Activated T-helper 2 cell treated with anti-CD3 and anti-CD28 coated beads, Interferon-gamma antibody, Interleukin-2, Interleukin-4, amounts not matched to agents 10 μg/mL and 5 μg/mL and 100 μg/mL, durations not matched to agents 14 hours and 24 hours and 36 hours (primary cell): ENCODE measurements at regions not wholly inside any gene's neighbourhood (a gene's known extent, or its start where the extent isn't known, plus 50 kb on each side); places are given as distances from the start of the nearest gene placed in this dataset.

Experiments used
- DNase-seq: peaks from one replicate; pipeline ENCODE4 v3.0.0; 2021; ENCODE audit warnings: low spot score
- H3K27ac Mint-ChIP-seq: one replicate; pipeline ENCODE4 v1.8.0; 2021; ENCODE audit warnings: mixed read lengths
- H3K27me3 Mint-ChIP-seq: one replicate; pipeline ENCODE4 v1.8.0; 2021; ENCODE audit warnings: low read depth, mixed read lengths
- H3K36me3 Mint-ChIP-seq: one replicate; pipeline ENCODE4 v1.8.0; 2021; ENCODE audit warnings: low read depth, mixed read lengths
- H3K4me1 Mint-ChIP-seq: one replicate; pipeline ENCODE4 v1.8.0; 2021; ENCODE audit warnings: low read depth, mixed read lengths
- H3K4me3 Mint-ChIP-seq: one replicate; pipeline ENCODE4 v1.8.0; 2021; ENCODE audit warnings: low read depth, mild to moderate bottlenecking, moderate library complexity, mixed read lengths
- H3K9me3 Mint-ChIP-seq: one replicate; pipeline ENCODE4 v1.8.0; 2021; ENCODE audit warnings: mixed read lengths
- intact Hi-C: fragments of 100-400 bp; cut with micrococcal nuclease; formaldehyde crosslinking; loops from one replicate; pipeline ENCODE4 v1.15.1; 2023

DNA sequence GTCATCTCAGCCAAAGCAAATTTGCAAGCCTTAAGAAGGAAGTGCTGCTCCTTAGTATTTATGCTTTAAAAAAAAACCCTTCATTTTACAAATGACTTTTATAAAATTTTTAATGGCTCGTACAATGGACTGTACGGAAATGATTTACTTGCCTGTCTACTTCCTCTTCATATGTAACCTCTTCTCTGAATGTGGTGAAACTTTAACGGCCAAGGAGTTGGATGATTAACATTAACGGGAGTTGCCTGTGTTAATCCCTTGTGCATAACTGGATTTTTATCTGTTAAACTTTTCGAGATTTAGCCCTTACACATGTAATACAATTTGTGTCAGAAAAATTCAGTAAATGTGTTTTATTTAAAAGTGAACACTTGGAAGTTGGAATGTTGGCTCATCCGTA, 429.4 kb downstream of the TBC1D4 start:
- H3K27me3 Mint-ChIP-seq = no peaks in the 10 kb centered on the region
- no peak overlapping the region for H3K27ac Mint-ChIP-seq
- H3K4me3 Mint-ChIP-seq = no peak overlapping the region
- intact Hi-C loops = no loop called here
- H3K9me3 Mint-ChIP-seq = no peaks in the 10 kb centered on the region
- no peaks in the 10 kb centered on the region for H3K36me3 Mint-ChIP-seq
- DNase-seq = no peak
- no peaks in the 10 kb centered on the region for H3K4me1 Mint-ChIP-seq

DNA sequence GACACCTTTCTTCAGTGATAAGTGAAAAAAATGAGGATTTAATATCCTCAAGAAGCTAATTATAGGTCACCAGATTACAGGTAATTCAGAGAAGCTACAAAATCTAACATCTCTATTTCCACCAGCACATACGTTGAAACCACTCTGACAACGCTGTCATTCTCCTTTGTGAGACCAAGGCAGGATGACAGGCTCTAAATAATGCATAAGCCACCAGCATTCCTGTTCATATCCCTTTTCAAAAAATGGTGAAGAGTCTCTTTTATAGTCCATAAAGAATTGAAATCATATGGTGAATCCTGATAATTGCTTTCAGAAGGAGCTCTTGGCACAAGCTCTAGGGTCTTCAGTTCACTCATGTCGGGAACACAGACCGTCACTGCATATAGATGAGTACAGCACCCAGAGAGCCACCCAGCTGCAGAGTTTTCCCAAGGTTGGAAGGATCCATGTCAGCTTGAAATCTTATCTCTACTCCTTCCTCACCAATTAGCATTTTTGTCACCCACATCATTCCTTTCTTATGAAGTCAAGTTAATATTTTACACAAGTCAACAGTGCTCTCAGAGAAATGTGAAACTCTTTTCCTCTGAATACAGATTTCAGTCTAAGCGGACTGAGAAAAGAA, 431.4 kb downstream of the TBC1D4 start:
- Mint-ChIP-seq H3K9me3 (no peaks in the 10 kb centered on the region), H3K27ac (no peak overlapping the region), H3K36me3 (no peaks in the 10 kb centered on the region), H3K27me3 (no peaks in the 10 kb centered on the region), H3K4me3 (no peak overlapping the region), H3K4me1 (no peaks in the 10 kb centered on the region)
- DNase-seq = no peak
- intact Hi-C loops = no loop called here

DNA sequence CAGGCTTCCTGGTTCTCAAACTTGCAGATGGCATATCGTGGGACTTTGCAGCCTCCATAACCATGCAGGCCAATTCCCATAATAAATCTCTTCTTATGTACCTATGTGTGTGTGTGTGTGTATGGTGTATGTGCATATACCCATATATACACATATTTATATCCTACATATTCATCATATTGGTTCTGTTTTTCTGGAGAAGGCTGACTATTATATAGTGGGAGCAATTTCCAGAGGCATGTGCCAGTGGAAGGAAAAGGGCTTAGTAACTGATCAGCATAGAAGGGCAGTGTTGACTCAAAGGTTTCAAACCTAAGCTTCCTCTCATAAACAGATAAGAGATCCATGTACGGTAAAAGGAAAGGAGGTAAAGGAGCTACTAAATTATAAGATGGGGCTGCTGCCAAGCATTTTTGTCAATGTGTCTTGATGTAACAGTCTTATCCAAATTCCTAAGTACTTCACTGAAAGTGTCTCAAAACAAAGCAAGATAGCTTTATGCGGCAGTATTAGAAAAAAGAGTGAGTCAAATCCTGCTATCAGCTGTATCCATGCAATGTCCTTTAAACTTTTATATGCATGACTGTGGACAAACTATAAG, 432.1 kb downstream of the TBC1D4 start:
- Mint-ChIP-seq H3K27me3 (no peaks in the 10 kb centered on the region), H3K4me3 (no peak overlapping the region), H3K36me3 (no peaks in the 10 kb centered on the region), H3K9me3 (no peaks in the 10 kb centered on the region), H3K4me1 (no peaks in the 10 kb centered on the region), H3K27ac (no peak overlapping the region)
- intact Hi-C loops = no loop called here
- no peak for DNase-seq

DNA sequence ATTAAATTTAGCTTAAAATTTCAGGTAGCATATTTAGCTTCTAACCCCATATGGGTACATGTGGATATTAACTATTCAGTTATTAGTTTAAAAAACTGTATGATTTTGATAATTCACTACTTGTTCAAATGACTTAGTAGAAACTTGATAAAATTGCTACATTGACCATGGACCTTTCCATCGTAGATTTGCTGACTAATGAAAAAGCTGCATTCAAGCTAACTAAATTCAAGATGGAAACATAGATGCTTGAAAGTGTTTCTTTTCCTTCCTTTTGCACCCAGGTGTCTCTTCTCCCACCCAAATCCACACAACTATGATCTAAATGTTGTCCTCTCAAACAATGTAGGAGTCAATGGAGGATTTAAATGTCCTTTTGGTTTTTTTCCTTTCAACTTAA, 439.2 kb downstream of the TBC1D4 start:
- no peak for DNase-seq
- Mint-ChIP-seq H3K9me3 (no peaks in the 10 kb centered on the region), H3K4me1 (no peaks in the 10 kb centered on the region), H3K27me3 (no peaks in the 10 kb centered on the region), H3K4me3 (no peak overlapping the region), H3K27ac (no peak overlapping the region), H3K36me3 (no peaks in the 10 kb centered on the region)
- intact Hi-C loops = no loop called here

DNA sequence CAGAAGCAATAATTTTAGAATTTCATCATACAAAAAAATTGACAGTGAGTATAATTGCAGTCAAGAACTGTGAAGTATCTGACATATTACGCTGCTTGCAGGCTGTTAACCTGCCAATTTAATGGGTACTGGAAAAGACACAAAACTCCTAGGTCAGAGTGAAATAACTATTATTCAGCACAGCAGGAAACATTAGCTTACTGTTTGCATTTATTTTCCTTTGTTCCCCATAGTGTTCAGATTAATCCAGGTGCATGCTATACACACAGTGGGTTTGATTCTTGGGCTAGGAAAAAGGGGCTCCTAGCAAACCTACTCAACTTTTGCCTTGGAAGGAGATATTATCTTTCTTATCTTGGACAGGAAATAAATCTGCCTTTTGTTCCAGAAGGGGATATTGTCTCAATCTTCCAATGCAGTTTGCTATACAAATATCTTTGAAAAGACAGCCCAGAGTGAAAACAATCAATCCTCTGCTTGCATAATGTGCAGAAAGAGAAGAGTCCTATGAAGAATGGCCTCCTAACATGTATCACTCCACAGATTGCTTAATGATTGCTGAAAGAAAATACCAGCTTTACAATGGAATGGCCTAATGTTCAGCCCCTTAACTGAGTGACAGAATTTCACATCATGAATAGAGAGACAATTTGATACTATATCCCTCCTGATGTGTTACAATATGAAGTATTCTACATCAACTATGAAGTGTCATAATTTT, 443.4 kb downstream of the TBC1D4 start:
- Mint-ChIP-seq H3K9me3 (peaks cover 15% of the 10 kb centered on the region), H3K27me3 (no peaks in the 10 kb centered on the region), H3K4me1 (no peaks in the 10 kb centered on the region), H3K4me3 (no peak overlapping the region), H3K36me3 (no peaks in the 10 kb centered on the region), H3K27ac (no peak overlapping the region)
- intact Hi-C loops = no loop called here
- DNase-seq = no peak

DNA sequence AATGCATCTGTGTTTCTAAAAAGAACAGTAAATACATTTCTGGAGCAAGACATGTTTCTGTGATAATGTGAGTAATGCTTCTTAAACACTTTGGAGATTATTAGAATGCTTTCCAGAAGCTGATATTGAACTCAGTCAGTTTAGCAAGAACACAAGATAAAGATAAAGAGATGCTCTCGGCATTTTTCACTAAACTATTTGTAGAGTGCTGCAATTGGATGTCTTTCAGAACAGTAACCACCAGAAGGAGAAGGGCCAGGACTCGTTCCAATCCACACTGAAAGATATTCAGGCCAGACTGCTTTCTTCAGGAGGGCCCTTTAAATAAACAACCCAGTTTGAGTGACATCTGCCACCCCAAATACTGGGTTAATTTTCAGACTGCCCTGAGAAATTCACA, 456.0 kb downstream of the TBC1D4 start:
- DNase-seq = no peak
- H3K4me1 Mint-ChIP-seq = no peaks in the 10 kb centered on the region
- no peaks in the 10 kb centered on the region for H3K27me3 Mint-ChIP-seq
- H3K36me3 Mint-ChIP-seq = no peaks in the 10 kb centered on the region
- H3K27ac Mint-ChIP-seq = no peak overlapping the region
- H3K4me3 Mint-ChIP-seq = no peak overlapping the region
- H3K9me3 Mint-ChIP-seq = no peaks in the 10 kb centered on the region
- intact Hi-C loops = no loop called here

DNA sequence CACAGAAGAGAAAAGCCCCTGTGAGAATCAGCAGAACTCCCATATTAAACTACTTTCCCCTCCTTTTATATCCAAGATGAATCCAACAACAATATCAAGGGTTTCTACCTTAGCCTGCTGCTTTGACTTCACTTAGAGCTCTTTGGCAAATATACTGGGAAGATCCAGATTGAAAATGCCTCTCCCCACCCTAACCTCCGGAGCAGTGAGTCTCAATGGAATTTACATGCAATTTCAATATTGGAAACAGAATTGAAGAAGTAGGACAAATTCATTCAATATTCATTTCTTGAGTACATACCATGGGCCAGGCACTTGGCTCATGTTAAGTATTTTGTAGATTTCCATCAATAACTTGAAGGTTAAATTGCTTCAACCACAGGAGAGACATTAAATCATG, 457.4 kb downstream of the TBC1D4 start:
- intact Hi-C loops = no loop called here
- Mint-ChIP-seq H3K4me3 (no peak overlapping the region), H3K27ac (no peak overlapping the region), H3K27me3 (no peaks in the 10 kb centered on the region), H3K4me1 (no peaks in the 10 kb centered on the region), H3K9me3 (no peaks in the 10 kb centered on the region), H3K36me3 (no peaks in the 10 kb centered on the region)
- DNase-seq = no peak

DNA sequence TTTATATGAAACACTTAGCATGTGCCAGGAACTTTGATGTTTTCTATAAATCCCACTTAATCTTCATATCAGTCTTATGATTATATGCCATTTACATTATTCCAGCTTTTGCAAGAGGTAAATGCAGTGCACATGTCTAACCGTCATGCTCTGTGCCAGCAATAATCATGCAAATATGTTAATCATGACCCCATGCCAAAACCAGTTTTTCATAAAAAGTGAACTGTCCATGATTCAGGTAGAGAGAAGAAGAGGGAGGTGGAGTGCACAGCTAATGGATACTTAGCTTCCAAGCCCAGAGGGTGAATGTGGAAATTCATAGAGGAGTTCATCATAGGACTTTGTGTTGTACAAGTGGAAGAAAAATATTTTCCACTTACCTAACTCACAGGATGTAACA, 458.4 kb downstream of the TBC1D4 start:
- DNase-seq = no peak
- H3K36me3 Mint-ChIP-seq = no peaks in the 10 kb centered on the region
- no peak overlapping the region for H3K4me3 Mint-ChIP-seq
- no peaks in the 10 kb centered on the region for H3K4me1 Mint-ChIP-seq
- intact Hi-C loops = no loop called here
- H3K27me3 Mint-ChIP-seq = no peaks in the 10 kb centered on the region
- H3K27ac Mint-ChIP-seq = no peak overlapping the region
- no peaks in the 10 kb centered on the region for H3K9me3 Mint-ChIP-seq

DNA sequence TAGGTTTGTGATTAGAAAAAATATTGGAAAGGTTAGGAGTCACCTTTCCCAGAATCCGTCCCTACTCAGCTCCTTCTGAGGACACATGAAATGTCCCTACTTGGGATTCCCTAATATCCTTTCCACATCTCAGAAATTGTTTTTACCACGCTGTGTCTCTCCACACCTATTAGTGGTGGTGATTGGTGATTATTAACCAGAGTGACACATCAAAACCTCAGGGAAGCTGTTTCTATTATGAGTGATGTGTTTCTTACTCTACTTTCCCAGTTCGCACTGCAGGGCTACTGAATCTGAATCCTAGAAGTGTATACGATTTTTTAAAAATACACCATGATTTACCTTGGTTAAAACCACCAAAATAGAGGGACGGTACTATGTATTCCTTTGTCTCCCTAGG, 460.8 kb downstream of the TBC1D4 start:
- H3K36me3 Mint-ChIP-seq = no peaks in the 10 kb centered on the region
- no peaks in the 10 kb centered on the region for H3K4me1 Mint-ChIP-seq
- intact Hi-C loops = no loop called here
- H3K27me3 Mint-ChIP-seq = no peaks in the 10 kb centered on the region
- no peak overlapping the region for H3K4me3 Mint-ChIP-seq
- H3K9me3 Mint-ChIP-seq = no peaks in the 10 kb centered on the region
- H3K27ac Mint-ChIP-seq = no peak overlapping the region
- no peak for DNase-seq

DNA sequence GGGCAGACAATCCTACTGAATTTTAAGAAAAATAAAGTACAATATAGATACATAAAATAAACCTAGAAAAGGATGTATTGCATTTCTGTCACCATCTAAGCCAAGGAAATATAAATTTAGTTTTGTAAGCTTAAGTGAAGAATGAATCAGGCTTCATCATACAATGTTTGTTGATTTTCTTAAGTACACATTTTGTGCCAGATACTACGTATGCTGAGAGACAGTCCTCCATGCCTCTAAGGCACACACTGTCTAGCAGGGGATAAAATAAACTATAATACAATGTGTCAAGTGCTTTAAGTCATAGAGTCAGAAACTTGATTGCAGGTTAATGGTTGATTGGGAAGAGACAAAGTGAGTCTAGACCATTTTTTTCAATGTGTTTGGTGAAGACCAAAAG, 465.7 kb downstream of the TBC1D4 start:
- no peaks in the 10 kb centered on the region for H3K27me3 Mint-ChIP-seq
- H3K27ac Mint-ChIP-seq = no peak overlapping the region
- intact Hi-C loops = no loop called here
- no peaks in the 10 kb centered on the region for H3K36me3 Mint-ChIP-seq
- DNase-seq = no peak
- no peaks in the 10 kb centered on the region for H3K4me1 Mint-ChIP-seq
- no peak overlapping the region for H3K4me3 Mint-ChIP-seq
- no peaks in the 10 kb centered on the region for H3K9me3 Mint-ChIP-seq

DNA sequence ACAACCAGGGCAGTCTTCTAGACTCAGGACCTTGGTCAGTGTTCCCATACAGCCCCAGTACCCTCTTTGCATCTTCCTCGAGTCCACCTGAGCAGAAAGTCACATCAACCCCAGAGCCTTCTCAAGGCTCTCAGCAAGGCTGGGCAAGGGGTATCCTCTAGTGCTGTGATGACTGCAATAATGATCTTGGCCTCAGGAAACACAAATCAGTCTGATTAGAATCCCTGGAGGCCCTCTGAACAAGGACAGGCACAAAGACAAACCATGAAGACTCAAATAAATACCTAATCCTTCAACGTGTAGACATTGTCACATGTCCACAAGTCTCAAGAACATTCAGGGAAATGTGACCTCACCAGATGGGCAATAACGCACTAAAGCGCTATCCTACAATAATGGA, 468.2 kb downstream of the TBC1D4 start:
- Mint-ChIP-seq H3K27ac (no peak overlapping the region), H3K4me1 (no peaks in the 10 kb centered on the region), H3K27me3 (no peaks in the 10 kb centered on the region), H3K4me3 (no peak overlapping the region), H3K36me3 (no peaks in the 10 kb centered on the region), H3K9me3 (no peaks in the 10 kb centered on the region)
- intact Hi-C loops = no loop called here
- DNase-seq = no peak

DNA sequence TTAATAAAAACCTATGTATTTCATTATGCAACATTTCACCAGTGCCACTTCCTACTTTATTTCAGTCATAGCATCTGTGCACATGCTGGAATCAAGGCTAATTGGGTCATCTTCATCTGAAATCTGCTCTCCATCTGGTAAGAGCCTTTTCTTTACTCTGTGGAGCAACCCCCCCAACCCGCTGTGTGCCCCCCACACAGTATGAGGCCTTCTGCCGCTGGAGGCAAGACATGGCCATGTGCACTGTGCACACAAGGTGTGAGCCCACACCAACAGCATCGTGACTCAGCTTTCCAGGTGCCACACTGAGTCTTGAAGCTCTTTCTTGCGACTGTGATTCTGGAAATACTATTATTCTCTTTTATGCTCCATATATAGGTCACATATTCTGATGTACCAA, 471.0 kb downstream of the TBC1D4 start:
- no peak for DNase-seq
- Mint-ChIP-seq H3K36me3 (no peaks in the 10 kb centered on the region), H3K27me3 (no peaks in the 10 kb centered on the region), H3K4me1 (no peaks in the 10 kb centered on the region), H3K4me3 (no peak overlapping the region), H3K27ac (no peak overlapping the region), H3K9me3 (no peaks in the 10 kb centered on the region)
- intact Hi-C loops = no loop called here

DNA sequence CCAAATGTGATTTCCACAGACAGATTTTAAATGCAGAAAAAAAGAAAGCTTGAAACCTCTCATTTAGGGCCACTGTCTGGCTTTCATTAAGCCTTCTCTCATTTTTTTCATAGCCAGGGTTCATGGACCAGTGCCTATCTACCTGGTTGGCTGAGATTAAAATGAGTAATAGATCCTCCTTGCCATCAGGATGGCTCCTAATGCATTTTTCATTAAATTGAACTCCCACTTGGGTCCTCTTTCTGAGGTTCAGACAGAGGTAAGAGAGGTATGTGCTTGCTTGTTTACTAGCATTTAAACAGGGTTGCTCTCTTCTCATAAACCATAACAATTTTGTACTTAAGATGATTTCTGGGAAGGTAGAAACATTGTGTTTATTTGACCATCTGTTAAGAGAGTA, 473.0 kb downstream of the TBC1D4 start:
- Mint-ChIP-seq H3K27ac (no peak overlapping the region), H3K36me3 (no peaks in the 10 kb centered on the region), H3K9me3 (no peaks in the 10 kb centered on the region), H3K4me3 (no peak overlapping the region), H3K27me3 (no peaks in the 10 kb centered on the region), H3K4me1 (no peaks in the 10 kb centered on the region)
- intact Hi-C loops = no loop called here
- no peak for DNase-seq
